OCI-LY7 (cell line): ENCODE measurements at regions not wholly inside any gene's neighbourhood (a gene's known extent, or its start where the extent isn't known, plus 50 kb on each side); places are given as distances from the start of the nearest gene placed in this dataset.

Experiments
- EZH2phosphoT487 ChIP-seq: fragments of 200-600 bp; sonication (generic); IDR thresholded peaks from 2 replicates; pipeline ENCODE4 v1.6.1; 2018; ENCODE audit warnings: low read depth, borderline replicate concordance, mild to moderate bottlenecking, mixed run types, antibody characterized with exemption, low read length, moderate library complexity, mixed read lengths
- TF ChIP-seq, protein P1 (sequence below): fragments of 200-600 bp; sonication (generic); conservative IDR thresholded peaks from 2 replicates; pipeline ENCODE4 v1.5.1; 2014; ENCODE audit warnings: mild to moderate bottlenecking, antibody characterized with exemption, low read length, moderate library complexity, mixed read lengths

DNA sequence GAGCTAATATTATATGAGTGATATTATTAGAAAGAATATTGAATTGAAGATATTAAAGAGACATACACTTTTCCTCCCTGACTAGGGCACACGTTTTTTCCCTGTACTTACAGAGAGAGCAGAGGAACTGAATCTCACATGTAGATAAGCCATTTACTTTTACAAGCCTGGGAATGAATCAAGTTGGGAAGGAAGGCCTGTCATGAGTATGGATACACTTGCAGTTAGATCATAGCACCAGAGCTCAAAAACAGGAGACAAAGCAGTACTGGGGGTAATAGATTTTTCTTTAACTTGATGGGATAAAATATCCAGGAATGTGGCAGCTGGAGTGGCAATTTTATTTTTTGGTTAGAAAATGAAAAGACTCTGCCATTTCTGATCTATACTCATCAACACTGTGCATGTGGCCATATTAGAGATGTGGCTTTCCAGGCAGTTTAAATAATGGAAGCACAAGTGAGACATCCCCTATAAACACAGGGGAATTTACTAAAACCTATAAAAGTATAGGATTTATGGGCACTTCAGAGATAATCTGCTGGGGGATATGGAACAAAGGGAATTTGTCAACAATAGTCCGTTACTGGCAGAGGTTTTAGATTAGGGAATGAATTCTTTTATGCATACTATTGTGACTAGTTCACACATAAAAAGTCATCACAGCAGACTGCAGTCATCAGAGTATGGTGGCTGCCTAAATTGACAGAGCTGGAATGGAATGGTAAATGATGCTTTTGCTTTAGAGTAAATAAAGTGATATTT, 657.7 kb upstream of the MBL2 start:
- TF ChIP-seq, protein P1, sequence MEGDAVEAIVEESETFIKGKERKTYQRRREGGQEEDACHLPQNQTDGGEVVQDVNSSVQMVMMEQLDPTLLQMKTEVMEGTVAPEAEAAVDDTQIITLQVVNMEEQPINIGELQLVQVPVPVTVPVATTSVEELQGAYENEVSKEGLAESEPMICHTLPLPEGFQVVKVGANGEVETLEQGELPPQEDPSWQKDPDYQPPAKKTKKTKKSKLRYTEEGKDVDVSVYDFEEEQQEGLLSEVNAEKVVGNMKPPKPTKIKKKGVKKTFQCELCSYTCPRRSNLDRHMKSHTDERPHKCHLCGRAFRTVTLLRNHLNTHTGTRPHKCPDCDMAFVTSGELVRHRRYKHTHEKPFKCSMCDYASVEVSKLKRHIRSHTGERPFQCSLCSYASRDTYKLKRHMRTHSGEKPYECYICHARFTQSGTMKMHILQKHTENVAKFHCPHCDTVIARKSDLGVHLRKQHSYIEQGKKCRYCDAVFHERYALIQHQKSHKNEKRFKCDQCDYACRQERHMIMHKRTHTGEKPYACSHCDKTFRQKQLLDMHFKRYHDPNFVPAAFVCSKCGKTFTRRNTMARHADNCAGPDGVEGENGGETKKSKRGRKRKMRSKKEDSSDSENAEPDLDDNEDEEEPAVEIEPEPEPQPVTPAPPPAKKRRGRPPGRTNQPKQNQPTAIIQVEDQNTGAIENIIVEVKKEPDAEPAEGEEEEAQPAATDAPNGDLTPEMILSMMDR: no peak
- no peak for TF ChIP-seq EZH2phosphoT487
